HG02610 (cell line): ENCODE measurements at regions not wholly inside any gene's neighbourhood (a gene's known extent, or its start where the extent isn't known, plus 50 kb on each side); places are given as distances from the start of the nearest gene placed in this dataset.

ENCODE experiments used
- ATAC-seq: cut with Tn5 transposase; IDR thresholded peaks from one replicate; pipeline ENCODE4 v1.9.1; 2021; ENCODE audit warnings: mild to moderate bottlenecking, moderate library complexity; ENCODE audit not compliant: unreplicated experiment

DNA sequence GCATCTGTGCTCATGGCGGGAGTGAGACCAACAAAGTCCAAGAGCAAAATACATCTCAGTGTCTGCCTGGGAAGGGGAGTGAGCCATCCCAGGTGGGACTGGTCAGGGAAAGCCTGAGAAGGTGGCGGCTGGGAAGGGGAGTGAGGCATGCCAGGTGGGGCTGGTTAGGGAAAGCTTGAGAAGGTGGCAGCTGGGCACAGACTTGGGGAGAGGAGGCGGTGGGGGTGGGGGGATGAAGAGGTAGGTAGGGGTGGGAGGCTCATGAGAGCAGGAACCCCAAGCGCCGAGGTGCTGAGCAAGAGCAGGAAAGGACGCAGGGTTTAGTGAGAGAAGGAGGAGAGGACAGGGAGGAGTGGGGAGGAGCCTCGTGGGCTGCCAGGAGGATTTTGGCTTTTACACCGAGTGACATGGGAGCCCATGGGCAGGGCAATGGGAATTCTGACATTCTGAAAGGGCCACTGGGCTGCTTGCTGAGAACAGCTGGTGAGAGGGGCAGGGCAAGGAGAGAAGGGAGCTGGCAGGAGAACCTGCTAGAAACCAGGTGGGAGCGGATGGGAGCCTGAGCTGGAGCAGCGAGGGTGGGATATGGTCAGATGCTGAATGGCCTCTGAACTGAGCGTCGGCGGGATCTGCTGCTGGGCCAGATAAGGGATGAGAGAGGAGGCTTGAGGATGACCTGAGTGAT lies 256.1 kb upstream of the RPL38 start:
- ATAC-seq, result no peak

DNA sequence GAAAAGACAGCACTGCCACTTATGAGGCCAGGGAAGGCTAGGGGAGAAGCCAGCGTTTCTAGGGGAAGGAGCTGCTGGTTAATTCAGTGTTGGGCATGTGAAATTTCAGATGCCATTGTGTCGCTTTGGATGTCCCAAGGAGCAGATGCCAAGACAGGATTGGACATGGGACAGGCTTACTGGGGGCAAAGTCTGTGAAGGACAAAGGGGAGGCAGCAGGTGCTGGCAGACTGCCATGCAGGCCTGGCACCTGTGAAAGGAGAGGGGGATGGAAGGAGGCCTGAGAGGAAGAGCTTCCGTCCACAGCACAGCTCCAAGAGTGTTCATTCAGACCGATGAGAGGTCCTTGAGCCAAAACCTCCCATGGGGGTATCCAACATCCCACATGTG lies 255.5 kb upstream of the RPL38 start:
- ATAC-seq, result no peak

DNA sequence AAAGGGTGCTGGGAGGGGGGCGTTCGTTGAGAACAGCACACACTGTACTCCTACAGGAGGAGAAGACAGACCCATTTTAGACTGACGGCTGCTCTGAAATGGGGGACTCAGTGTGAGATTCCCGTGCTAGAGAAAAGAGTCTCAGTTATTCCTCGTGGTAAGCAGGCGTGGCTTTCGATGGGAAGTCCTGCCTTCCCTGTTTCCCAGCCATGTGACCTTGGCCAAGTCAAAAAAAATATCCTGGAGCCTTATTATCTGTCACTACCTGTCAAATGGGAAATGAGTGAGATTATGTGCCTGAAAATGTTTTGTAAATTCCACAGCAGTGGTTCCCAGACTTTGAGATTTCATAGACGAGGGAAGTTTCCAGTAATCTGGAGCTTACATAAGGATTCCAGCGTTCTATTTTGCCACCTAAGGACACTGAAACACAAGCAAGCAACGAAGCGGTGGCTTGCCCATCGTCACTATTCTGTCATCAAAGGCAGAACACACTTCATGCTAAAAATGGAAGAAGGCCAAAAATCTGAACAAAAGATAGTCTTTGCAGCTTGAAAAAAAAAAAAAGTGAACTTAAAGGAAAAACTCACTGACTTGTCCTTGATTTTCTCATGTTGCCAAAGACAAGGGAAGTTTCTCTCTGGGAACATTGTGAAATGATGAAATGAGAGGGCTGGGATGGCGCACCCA lies 253.4 kb upstream of the RPL38 start:
- no peak for ATAC-seq

DNA sequence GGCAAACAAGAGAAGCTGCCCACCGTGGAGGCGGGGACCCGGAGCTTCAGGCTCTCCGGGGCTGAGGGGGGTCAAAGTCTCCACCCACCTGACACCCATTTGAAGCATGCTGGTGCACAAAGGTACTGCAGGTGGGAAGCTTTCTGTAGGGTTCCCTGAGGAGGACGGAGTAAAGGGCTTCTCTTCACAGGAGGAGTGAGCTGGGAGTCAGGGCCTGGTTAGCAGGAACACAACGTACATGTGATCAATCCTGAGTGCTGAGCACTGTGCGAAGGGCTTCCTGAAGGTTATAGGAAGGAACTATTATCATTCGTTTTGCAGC lies 252.9 kb upstream of the RPL38 start:
- no peak for ATAC-seq

DNA sequence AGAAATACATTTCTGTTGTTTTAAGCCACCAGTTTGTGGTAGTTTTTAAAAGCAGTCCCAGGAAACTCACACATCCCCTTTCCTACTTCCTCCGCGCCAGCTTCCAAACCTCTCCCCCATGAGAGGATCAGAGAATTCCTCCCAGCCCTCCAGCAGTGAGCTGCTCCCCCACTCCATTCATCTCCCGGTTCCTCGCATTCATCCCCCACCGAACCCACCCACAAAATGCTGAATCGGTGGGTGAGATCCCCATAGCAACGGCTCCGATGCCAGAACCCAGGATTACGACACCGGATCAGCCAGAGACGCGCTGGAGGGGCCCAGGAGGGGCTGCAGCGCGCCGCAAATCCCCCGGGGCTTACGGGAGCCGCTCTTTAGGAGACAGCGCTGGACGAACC lies 251.4 kb upstream of the RPL38 start:
- ATAC-seq, result no peak

DNA sequence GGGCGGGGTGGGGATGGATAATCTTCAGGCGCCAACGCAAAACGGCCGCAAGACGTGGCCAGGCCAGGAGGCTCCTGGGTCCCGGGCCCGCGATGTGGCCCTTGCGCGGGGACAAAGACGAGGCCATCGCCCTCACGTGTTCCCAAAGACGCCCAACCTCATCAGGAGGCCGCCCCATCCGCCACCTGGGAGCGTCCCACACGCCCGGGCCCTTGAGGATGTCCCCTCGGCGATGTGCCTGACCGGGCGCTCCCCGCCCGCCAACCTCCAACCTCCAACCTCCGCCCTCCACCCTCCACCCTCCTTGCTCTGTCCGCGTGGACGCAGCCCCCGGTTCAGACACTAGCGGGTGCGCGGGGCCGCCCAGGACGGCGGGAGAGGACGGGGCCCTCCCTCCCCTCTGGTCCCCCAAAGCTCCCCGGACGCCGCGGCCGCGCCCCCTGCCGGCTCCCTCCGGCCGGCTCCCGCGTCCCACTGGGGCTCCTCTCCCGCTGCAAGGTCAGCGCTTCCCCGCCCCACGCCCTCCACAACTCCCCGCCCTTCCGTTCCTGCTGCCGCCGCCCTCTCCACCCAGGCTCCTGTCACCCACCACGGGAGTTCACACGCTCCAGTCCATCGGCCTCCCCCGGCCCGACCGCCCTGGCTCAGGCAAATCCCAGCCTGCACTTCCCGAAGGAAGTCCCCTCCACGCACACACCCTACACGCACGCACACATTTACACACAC lies 250.8 kb upstream of the RPL38 start:
- ATAC-seq, result no peak

DNA sequence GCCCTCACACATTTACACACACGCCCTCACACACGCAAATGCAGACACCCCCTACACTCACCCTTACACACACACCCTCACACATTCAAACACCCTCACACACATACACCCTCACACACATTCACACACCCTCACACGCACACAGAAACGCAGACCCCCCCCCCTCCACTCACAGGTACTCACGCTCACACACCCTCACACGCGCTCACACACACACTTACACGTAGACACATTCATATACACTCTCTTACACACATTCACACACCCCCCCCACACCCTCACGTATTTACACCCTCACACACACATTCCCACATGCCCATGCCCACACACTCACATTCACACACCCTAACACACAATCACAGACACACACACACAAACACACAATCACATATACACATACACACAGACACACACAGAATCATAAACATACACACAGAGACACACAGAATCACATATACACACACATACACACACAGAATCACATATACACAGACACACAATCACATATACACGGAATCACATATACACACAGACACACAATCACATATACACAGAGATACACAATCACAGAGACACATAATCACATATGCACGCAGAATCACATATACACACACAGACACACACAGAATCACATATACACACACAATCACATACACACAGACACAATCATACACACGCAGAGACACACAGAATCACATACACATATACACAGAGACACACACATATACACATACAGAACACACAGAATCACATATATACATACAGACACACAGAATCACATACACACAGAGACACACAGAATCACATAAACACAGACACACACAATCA lies 250.1 kb upstream of the RPL38 start:
- no peak for ATAC-seq

DNA sequence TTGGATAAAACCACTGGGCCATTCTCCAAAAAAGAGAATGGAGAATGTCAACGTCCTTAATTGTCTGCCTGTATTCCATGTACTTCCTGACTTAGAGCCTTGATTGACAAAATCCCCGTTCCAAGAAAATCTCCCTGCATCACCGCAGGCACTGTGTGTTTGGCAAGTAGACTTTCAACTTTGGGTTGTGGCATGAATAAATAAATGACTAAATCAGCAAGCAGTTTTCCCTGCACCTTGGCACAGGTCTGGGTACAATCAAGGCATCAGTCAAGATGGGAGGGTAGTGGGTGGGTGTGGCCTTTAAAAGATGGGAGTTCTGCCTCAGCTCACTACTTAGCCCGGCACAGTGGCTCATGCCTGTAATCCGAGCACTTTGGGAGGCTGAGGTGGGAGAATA lies 248.5 kb upstream of the RPL38 start:
- ATAC-seq, result no peak

DNA sequence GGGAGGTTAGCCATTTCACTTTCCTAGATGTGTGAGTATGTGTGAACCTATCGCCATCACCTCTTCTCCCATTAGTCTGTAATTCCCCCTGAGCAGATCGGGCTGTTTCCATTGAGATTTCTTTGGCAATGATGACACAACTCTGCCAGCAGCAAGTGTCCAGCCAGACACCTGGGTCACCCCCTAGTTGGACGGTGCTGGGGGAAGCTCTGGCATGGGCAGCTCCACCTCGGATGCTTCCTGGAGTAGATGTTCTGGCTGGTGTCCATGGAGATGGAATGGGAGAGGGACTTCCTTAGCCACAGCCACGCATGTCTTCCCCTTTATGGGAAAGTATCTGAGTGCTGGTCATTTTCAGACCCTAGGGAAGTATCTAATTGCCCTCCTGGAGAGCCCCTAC lies 247.9 kb upstream of the RPL38 start:
- no peak for ATAC-seq

DNA sequence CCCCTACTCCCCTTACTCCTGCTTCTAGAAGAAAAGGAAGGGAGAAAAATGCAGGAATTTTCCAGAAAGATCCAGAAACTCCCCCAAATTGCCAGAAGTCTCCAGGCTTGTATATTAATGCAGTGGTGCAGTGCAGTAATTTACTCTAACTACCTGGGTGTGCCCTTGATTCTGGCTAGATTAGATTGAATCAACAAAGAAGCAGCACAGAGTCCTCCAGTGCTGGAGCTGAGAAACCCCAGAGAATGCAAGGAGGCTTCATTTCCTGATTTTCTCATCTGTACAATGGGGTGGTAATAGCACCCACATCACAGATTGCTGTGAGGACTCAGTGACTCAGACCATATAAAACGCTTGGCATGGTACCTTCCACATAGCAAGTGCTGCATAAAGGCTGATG lies 247.3 kb upstream of the RPL38 start:
- no peak for ATAC-seq

DNA sequence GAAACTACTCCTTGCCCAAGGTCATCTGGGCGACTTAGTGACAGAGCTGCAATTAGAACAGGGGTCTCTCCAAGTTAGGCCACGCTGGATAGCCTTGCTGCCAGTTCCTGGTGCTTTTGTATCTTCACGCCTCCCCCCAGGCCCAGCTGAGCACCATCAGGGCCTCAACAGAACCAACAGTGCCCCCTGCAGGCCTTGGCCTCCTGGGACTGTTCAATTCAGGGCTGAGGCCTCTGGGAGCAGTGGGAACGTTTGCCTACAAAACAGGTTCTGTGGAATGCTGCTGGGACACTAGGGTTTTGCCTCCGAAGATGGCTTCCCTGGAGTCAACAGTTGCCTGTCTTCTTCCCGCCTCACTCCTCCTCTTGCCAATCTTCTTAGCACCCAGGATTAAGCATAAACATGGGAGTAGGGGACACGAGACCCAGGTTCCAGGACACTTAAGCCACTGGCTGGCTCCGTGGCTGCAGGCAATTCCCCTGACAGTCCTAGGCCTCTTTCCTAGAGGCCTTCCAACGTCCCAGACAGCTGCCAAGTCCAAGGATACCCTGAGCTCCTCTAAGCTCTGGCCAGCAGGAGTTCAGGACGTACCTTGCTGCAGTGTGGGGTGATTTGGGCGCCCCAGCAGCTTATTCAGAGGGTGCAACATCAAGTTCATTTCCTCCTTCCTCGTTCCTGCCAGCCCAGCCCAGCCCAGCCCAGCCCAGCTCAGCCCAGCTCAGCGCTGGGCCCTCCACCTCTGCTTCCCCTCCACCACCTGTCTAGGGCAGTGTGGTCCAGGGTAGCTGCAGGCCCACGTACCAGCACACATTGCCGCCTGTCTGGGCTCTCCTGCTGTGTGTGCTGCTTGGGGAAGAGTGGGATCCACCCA lies 246.6 kb upstream of the RPL38 start:
- no peak for ATAC-seq

DNA sequence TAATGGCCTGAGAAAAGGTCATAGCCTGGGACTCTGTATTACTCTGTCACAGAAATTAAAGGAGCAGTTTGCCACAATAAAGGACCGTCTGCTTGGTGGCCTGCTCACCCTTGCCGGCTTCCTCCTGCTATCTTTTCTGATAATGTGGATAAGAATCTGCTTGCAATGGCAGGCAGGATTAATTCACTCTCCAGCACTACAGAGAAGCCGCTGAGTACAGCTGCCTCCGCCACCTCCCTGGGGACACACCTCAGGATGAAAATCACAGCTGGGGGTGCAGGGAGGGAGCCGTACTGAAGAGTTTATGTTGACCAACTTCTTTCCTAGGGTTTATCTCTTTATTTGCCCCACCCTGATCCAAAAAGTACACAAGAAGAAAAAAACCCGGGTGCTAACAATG lies 245.9 kb upstream of the RPL38 start:
- no peak for ATAC-seq

DNA sequence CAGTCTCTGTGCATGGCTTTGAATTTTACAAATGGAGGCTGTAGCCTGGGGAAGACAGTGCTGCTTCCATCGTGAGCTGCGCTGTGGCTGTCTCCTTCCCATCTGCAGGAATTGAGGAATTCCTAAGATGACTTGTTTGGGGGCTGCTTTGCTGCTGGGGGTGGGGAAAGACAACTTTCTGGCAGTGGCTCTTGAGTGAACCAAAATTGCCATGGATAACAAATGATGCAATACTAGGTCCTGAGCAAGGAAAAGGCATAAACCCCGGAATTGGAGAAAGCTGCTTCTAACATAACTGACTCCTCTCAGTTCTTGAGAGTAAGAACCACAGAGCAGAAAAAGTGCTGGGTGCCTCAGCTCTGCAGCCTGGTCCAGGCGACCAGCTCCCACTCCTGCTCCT lies 245.0 kb upstream of the RPL38 start:
- ATAC-seq, result no peak

DNA sequence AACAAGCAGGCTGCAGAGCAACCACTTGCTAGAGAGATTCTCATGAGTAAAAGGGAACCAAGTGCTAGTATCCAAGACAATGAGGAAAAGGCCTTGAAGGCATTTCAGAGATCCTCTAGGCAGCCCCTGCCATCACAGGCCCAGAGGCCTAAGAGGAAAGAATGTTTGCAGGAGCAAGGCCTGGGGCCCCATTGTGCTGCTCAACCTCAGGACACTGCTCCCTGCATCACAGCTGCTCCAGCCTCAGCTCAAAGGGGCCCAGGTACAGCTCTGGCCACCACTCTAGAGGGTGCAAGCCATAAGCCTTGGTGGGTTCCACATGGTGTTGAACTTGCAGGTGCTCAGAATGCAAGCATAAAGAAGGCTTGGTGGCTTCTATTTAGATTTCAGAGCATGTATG lies 243.0 kb upstream of the RPL38 start:
- no peak for ATAC-seq

DNA sequence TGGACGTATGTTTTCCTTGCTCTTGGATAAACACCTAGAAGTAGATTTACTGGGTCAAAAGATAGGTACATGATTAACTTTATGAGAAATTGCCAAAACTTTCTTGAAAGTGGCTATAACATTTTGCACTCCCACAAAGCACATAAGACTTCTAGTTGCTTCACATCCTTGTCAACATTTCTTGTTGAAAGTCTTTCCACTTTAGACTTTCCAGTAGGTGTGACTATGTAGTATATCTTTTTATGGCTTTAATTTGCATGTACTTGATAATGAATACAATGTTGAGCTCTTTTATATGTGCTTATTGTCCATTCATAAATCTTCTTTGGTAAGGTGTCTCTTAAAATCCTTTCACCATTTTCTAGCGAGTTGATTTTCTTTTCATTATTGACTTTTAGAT lies 241.2 kb upstream of the RPL38 start:
- no peak for ATAC-seq

DNA sequence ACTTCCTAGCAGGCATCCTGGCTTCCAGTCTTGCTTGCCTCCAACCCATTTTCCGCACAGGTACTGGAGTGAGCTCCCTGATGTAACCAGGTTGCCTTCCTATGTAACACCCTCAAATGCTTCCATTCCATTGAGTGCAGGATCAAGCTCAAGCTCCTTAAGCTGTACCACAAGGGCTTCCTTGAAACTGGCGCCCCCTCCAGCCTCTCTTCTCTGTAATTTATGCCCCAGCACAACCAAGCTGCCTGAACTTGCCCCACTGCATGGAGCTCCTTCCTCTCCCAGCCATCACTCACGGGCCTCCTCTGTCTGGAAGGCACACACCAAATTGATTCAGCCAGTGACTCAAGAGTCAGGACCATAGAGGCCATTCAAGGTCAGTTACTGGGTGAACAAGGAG lies 234.8 kb upstream of the RPL38 start:
- no peak for ATAC-seq

DNA sequence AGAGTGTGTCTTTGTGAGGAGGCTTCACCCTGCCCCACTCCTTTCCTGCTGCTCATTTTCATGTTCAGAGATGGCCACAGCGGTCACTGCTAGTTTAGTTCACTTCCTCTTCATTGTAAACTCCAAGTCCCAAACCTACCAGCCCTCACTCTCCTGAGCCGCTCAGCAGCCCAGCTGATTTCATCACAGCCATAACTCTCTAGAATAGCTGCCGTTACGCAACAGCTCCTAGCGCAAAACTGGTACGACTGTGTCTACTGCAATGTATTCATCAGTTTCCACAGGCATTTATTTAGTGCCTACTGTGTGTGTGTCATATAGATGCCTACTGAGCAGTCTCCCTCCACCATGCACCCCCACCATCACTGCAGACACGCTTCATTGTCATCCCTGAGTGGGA lies 233.5 kb upstream of the RPL38 start:
- ATAC-seq, result no peak

DNA sequence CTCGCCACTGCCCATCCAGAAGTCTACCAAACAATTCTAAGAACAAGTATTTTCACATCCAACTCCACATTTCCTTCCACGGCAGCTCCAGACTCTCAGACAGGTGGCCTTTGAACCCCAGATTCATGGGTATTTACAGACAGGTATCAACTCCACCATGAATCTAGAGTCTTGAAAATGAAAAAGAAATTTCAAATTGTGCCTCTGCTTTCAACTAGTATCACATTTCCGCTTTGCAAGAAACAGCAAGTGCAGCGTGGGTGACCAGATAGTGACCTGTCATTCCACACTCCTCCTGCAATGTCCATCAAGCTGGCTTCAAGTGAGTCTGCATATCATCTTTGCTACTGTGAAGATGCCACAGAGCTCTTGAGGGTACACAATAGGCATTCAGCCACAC lies 232.4 kb upstream of the RPL38 start:
- no peak for ATAC-seq

DNA sequence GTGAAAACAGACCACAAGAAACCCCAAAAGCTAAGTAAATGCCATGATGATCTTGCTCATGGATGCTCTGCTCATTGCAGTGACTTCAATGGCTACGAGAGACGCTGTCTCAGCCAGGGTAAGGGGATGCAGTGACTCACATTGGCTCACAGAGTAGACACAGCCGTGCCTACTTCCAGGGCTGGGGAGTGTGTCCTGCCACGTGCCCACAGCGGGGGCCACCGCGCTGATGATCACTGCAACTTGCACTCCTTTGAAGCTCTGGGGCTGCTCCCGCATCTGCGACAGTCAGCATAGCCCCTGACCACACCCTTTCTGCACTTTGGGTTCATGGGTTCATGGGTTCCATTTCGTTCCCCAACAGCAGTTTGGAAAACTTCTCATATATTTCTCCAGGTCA lies 231.4 kb upstream of the RPL38 start:
- ATAC-seq, result no peak

DNA sequence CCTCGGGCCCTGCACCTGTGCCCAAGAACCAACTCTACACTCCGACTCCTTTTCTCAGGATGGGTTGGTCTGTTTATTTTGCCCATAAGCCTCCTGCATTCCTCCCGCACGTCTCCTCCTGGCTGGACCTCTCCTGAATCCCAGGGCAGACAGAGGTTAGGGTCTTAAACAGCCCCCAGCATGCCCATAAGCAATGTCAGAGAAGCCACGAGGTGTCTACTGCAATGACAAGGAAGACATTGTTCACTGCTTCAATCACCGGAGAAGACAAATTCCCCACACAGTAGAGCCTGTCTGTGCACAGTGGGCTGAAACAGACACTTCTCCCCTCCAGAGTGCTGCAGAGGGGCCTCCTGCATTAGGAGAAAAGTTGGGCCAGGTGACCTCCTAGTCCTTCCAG lies 230.6 kb upstream of the RPL38 start:
- ATAC-seq, result no peak
